HL-60 (cell line): ENCODE measurements at regions not wholly inside any gene's neighbourhood (a gene's known extent, or its start where the extent isn't known, plus 50 kb on each side); places are given as distances from the start of the nearest gene placed in this dataset.

Source experiments
- POLR2AphosphoS5 ChIP-seq: IDR thresholded peaks from 2 replicates; pipeline ENCODE4 v1.6.1; 2012; ENCODE audit warnings: low read depth
- TF ChIP-seq, protein P1 (sequence below): IDR thresholded peaks from one replicate; pipeline ENCODE4 v1.5.1; 2011; ENCODE audit warnings: low read length, control low read depth, inconsistent platforms; ENCODE audit not compliant: insufficient read depth
- TF ChIP-seq, protein P2 (sequence below): IDR thresholded peaks from 2 replicates; pipeline ENCODE4 v1.6.1; 2012; ENCODE audit warnings: low read depth; ENCODE audit not compliant: insufficient replicate concordance

DNA sequence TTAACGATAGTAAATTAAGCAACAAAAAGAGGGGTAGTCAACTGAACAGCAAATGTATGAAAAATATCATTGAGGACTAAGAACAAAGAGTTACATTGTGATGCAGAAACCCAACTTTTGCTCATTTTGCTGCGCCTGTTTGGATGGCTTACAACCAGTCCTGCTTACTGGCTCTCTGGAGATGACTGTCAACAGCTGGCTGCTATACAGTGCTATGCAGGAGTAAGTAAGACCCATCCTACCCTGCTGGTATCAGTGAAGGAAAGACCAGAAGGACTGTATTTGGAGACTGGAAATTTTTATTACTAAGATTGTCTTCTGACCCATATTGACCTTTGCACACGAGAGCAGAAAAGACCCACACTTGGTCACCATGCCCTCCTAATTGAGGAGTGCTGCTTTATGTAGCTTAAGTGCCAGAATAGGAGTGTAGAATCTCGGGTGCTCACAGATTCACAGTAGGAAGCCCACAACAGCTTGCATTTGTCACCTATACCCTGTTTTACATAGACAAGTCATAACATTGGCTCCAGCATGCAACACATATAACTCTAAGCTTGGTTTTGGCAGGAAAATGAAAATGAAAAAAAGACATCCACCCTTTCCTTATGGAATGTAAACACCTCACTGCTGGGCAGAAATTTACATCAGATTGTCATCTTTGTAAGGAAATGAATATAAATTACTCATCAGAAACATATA, 1915.0 kb upstream of the CELF4 start:
- no peak for TF ChIP-seq POLR2AphosphoS5
- TF ChIP-seq, protein P1, sequence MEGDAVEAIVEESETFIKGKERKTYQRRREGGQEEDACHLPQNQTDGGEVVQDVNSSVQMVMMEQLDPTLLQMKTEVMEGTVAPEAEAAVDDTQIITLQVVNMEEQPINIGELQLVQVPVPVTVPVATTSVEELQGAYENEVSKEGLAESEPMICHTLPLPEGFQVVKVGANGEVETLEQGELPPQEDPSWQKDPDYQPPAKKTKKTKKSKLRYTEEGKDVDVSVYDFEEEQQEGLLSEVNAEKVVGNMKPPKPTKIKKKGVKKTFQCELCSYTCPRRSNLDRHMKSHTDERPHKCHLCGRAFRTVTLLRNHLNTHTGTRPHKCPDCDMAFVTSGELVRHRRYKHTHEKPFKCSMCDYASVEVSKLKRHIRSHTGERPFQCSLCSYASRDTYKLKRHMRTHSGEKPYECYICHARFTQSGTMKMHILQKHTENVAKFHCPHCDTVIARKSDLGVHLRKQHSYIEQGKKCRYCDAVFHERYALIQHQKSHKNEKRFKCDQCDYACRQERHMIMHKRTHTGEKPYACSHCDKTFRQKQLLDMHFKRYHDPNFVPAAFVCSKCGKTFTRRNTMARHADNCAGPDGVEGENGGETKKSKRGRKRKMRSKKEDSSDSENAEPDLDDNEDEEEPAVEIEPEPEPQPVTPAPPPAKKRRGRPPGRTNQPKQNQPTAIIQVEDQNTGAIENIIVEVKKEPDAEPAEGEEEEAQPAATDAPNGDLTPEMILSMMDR, result no peak
- TF ChIP-seq, protein P2, sequence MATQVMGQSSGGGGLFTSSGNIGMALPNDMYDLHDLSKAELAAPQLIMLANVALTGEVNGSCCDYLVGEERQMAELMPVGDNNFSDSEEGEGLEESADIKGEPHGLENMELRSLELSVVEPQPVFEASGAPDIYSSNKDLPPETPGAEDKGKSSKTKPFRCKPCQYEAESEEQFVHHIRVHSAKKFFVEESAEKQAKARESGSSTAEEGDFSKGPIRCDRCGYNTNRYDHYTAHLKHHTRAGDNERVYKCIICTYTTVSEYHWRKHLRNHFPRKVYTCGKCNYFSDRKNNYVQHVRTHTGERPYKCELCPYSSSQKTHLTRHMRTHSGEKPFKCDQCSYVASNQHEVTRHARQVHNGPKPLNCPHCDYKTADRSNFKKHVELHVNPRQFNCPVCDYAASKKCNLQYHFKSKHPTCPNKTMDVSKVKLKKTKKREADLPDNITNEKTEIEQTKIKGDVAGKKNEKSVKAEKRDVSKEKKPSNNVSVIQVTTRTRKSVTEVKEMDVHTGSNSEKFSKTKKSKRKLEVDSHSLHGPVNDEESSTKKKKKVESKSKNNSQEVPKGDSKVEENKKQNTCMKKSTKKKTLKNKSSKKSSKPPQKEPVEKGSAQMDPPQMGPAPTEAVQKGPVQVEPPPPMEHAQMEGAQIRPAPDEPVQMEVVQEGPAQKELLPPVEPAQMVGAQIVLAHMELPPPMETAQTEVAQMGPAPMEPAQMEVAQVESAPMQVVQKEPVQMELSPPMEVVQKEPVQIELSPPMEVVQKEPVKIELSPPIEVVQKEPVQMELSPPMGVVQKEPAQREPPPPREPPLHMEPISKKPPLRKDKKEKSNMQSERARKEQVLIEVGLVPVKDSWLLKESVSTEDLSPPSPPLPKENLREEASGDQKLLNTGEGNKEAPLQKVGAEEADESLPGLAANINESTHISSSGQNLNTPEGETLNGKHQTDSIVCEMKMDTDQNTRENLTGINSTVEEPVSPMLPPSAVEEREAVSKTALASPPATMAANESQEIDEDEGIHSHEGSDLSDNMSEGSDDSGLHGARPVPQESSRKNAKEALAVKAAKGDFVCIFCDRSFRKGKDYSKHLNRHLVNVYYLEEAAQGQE, result no peak
